GM12878 (cell line): ENCODE measurements at regions not wholly inside any gene's neighbourhood (a gene's known extent, or its start where the extent isn't known, plus 50 kb on each side); places are given as distances from the start of the nearest gene placed in this dataset.

Experiments
- ATAC-seq: fragments of 200-7000 bp; cut with Tn5 transposase; 3 replicates; pipeline ENCODE4 v1.9.1; 2020; ENCODE audit warnings: mild to moderate bottlenecking, moderate library complexity
- BruUV-seq: library from RNA; stranded (reverse); fragments of 400-500 nt; replicated peaks from 2 replicates; lab custom pipeline; 2021; lab: Mats Ljungman, UMichigan
- CTCF ChIA-PET: fragments of 300-600 bp; sonication (Branson Sonifier 250); formaldehyde crosslinking; extraction: SDS; loops from one replicate; lab custom pipeline; 2021; ENCODE audit warnings: inconsistent platforms; lab: Yijun Ruan, JAX
- POLR2A ChIA-PET: fragments of 350-600 bp; formaldehyde crosslinking; extraction: SDS; loops from one replicate; lab custom pipeline; 2021; ENCODE audit warnings: inconsistent platforms; lab: Charles Lee
- RAD21 ChIA-PET: fragments of 300-600 bp; sonication (Branson Sonifier 250); formaldehyde crosslinking; loops from one replicate; lab custom pipeline; 2023; ENCODE audit warnings: antibody characterized with exemption; ENCODE audit not compliant: unreplicated experiment; lab: Charles Lee
- SMC1A ChIA-PET: fragments of 300-600 bp; sonication (Branson Sonifier 250); formaldehyde crosslinking; loops from one replicate; lab custom pipeline; 2023; ENCODE audit not compliant: unreplicated experiment, uncharacterized antibody; lab: Charles Lee
- DNase-seq: peaks from one replicate; pipeline ENCODE4 v3.0.0-alpha.2; 2011; ENCODE audit warnings: low read depth, low spot score
- FAIRE-seq: peaks from 3 replicates; lab custom pipeline; 2011; peaks lifted over from hg19 to GRCh38; lab: Jason Lieb, UNC
- H2AFZ ChIP-seq: 2 replicates; pipeline ENCODE4 v1.6.0; 2011; ENCODE audit warnings: low read depth, low read length, control low read depth; ENCODE audit not compliant: control insufficient read depth
- H3K27ac ChIP-seq: 2 replicates; pipeline ENCODE4 v1.5.1; 2011; ENCODE audit warnings: control low read depth; ENCODE audit not compliant: control insufficient read depth, insufficient read depth
- H3K27me3 ChIP-seq, 2 experiments: replicated peaks in 1 of 2; 2 replicates each; pipeline versions ENCODE4 v1.6.0 to v1.6.1; 2011; ENCODE audit warnings: low read length in 1 of 2; ENCODE audit not compliant: control insufficient read depth in 2 of 2, insufficient read depth in 2 of 2
- H3K36me3 ChIP-seq, 2 experiments: 2 replicates each; pipeline ENCODE4 v1.5.1; 2011; ENCODE audit warnings: low read length in 1 of 2; ENCODE audit not compliant: control insufficient read depth in 2 of 2, insufficient read depth in 2 of 2
- H3K4me1 ChIP-seq: 2 replicates; pipeline ENCODE4 v1.6.1; 2011; ENCODE audit warnings: mild to moderate bottlenecking, low read length, moderate library complexity, mixed read lengths; ENCODE audit not compliant: control insufficient read depth, insufficient read depth
- H3K4me2 ChIP-seq: 2 replicates; pipeline ENCODE4 v1.6.0; 2011; ENCODE audit warnings: control low read depth; ENCODE audit not compliant: control insufficient read depth, insufficient read depth
- H3K4me3 ChIP-seq: fragments of 200-600 bp; sonication (generic); 2 replicates; pipeline ENCODE4 v1.5.1; 2016
- H3K79me2 ChIP-seq: 2 replicates; pipeline ENCODE4 v1.6.0; 2011; ENCODE audit warnings: low read length; ENCODE audit not compliant: control insufficient read depth, insufficient read depth
- H3K9ac ChIP-seq: 2 replicates; pipeline ENCODE4 v1.8.0; 2011; ENCODE audit warnings: low read length, control low read depth, mixed read lengths; ENCODE audit not compliant: control insufficient read depth, insufficient read depth
- H3K9me3 ChIP-seq: replicated peaks from 3 replicates; pipeline ENCODE4 v1.5.1; 2011; ENCODE audit warnings: mild to moderate bottlenecking, low read length; ENCODE audit not compliant: control insufficient read depth, insufficient read depth
- H4K20me1 ChIP-seq: 2 replicates; pipeline ENCODE4 v1.6.0; 2011; ENCODE audit not compliant: control insufficient read depth, insufficient read depth
- BCL11A ChIP-seq: IDR thresholded peaks from 2 replicates; pipeline ENCODE4 v1.6.1; 2011; ENCODE audit warnings: low read depth, low read length
- BMI1 ChIP-seq: fragments of 450-650 bp; IDR thresholded peaks from 2 replicates; pipeline ENCODE4 v1.6.1; 2016; ENCODE audit warnings: mild to moderate bottlenecking, moderate library complexity, borderline replicate concordance
- BRCA1 ChIP-seq: IDR thresholded peaks from 2 replicates; pipeline ENCODE4 v1.6.1; 2011; ENCODE audit warnings: low read depth, low read length, improper control_type of control experiment
- FOXK2 ChIP-seq: fragments of 450-650 bp; IDR thresholded peaks from 2 replicates; pipeline ENCODE4 v1.6.1; 2017; ENCODE audit warnings: mild to moderate bottlenecking, moderate library complexity
- HDAC2 ChIP-seq: fragments of 200-600 bp; sonication (generic); IDR thresholded peaks from 2 replicates; pipeline ENCODE4 v1.6.1; 2017
- NFYB ChIP-seq: IDR thresholded peaks from 2 replicates; pipeline ENCODE4 v1.6.1; 2011; ENCODE audit warnings: low read depth, mild to moderate bottlenecking, low read length, improper control_type of control experiment, moderate library complexity; ENCODE audit not compliant: insufficient read depth
- POU2F2 ChIP-seq: IDR thresholded peaks from 3 replicates; pipeline ENCODE4 v1.6.1; 2011; ENCODE audit warnings: low read depth, mild to moderate bottlenecking, low read length, borderline replicate concordance
- RELA ChIP-seq: fragments of 450-650 bp; IDR thresholded peaks from 2 replicates; pipeline ENCODE4 v1.8.0; 2014; ENCODE audit warnings: borderline replicate concordance; ENCODE audit not compliant: partially characterized antibody
- SIX5 ChIP-seq: IDR thresholded peaks from 2 replicates; pipeline ENCODE4 v1.6.1; 2011; ENCODE audit warnings: mild to moderate bottlenecking, low read depth, low read length, moderate library complexity; ENCODE audit not compliant: severe bottlenecking
- STAT1 ChIP-seq: fragments of 450-650 bp; conservative IDR thresholded peaks from 2 replicates; pipeline ENCODE4 v1.6.1; 2014; ENCODE audit warnings: antibody characterized with exemption, mild to moderate bottlenecking
- YBX1 ChIP-seq: fragments of 450-650 bp; IDR thresholded peaks from 2 replicates; pipeline ENCODE4 v1.6.1; 2016; ENCODE audit warnings: antibody characterized with exemption
- ZNF24 ChIP-seq: fragments of 450-650 bp; IDR thresholded peaks from 2 replicates; pipeline ENCODE4 v1.6.1; 2017; ENCODE audit warnings: antibody characterized with exemption, mild to moderate bottlenecking
- WGBS: methylation state at CpG from one replicate; pipeline ENCODE4 v1.1.6; 2016; ENCODE audit warnings: low lambda C conversion rate; ENCODE audit not compliant: insufficient replicate concordance, insufficient coverage; ENCODE audit errors: missing lambda C conversion rate; 5-methylcytosine and 5-hydroxymethylcytosine counted together
- in situ Hi-C: fragments of 300-500 bp; cut with MboI; formaldehyde crosslinking; loops from 9 replicates; pipeline ENCODE4 v1.14.3; 2018; ENCODE audit warnings: mixed read lengths
- intact Hi-C: fragments of 100-400 bp; cut with micrococcal nuclease; formaldehyde crosslinking; loops from one replicate; pipeline ENCODE4 v1.14.2; 2022; ENCODE audit not compliant: unreplicated experiment
- TF ChIP-seq, protein P1 (sequence below): fragments of 450-650 bp; IDR thresholded peaks from 2 replicates; pipeline ENCODE4 v1.6.1; 2017; ENCODE audit warnings: borderline replicate concordance
- TF ChIP-seq, protein P2 (sequence below): fragments of 150-350 bp; IDR thresholded peaks from 2 replicates; pipeline ENCODE4 v1.6.1; 2014; ENCODE audit warnings: mild to moderate bottlenecking, low read depth, low read length
- TF ChIP-seq, protein P3 (sequence below): IDR thresholded peaks from 2 replicates; pipeline ENCODE4 v1.6.1; 2011; ENCODE audit warnings: borderline replicate concordance, low read depth, mild to moderate bottlenecking, moderate library complexity, low read length; ENCODE audit not compliant: insufficient read depth, poor library complexity, severe bottlenecking
- TF ChIP-seq, protein P4 (sequence below): fragments of 450-650 bp; IDR thresholded peaks from 2 replicates; pipeline ENCODE4 v1.6.1; 2018; ENCODE audit warnings: borderline replicate concordance, mild to moderate bottlenecking; ENCODE audit not compliant: partially characterized antibody

DNA sequence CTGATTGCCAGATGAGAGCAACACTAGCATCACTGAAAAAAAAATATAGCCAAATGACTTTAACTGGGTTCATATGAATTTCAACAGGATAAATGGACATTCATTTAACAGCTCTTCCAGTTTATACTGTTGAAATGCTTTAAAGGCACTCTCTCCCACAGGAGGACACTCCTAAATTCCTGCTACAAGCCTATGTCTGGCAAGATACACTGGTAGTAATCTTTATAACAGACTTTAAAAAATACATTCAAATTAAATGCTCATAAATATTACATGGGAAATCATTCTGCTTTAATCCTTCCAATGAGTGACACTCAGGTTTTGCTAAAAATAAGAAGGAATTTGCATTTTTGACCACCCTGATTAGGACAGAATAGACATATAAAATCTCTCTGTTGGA, 526.7 kb upstream of the ADAMTS5 start (continued):
- TF ChIP-seq, protein P1, sequence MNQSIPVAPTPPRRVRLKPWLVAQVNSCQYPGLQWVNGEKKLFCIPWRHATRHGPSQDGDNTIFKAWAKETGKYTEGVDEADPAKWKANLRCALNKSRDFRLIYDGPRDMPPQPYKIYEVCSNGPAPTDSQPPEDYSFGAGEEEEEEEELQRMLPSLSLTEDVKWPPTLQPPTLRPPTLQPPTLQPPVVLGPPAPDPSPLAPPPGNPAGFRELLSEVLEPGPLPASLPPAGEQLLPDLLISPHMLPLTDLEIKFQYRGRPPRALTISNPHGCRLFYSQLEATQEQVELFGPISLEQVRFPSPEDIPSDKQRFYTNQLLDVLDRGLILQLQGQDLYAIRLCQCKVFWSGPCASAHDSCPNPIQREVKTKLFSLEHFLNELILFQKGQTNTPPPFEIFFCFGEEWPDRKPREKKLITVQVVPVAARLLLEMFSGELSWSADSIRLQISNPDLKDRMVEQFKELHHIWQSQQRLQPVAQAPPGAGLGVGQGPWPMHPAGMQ = no peak
- TF ChIP-seq BRCA1 (no peak), NFYB (no peak)
- TF ChIP-seq, protein P2, sequence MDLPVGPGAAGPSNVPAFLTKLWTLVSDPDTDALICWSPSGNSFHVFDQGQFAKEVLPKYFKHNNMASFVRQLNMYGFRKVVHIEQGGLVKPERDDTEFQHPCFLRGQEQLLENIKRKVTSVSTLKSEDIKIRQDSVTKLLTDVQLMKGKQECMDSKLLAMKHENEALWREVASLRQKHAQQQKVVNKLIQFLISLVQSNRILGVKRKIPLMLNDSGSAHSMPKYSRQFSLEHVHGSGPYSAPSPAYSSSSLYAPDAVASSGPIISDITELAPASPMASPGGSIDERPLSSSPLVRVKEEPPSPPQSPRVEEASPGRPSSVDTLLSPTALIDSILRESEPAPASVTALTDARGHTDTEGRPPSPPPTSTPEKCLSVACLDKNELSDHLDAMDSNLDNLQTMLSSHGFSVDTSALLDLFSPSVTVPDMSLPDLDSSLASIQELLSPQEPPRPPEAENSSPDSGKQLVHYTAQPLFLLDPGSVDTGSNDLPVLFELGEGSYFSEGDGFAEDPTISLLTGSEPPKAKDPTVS = no peak

DNA sequence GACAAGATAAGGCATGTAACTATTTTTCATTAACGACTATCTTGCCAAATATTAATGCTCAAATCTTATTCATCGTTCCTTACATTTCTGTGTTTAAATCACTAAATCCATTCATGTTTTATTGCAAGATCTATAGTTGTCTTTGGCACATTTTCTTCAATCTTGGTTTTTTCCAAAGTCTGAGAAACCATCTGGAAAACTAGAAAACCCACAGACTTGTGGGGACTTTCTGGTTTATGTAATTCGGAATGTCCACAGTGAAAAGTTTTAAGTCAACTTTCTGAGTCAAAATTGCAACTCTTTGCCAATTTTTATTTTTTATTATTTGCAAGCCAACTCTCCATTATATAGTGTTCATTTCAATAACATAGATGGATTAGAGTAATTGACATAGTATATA, 520.8 kb upstream of the ADAMTS5 start:
- Histone ChIP-seq H3K4me1 (no peaks in the 10 kb centered on the region), H3K4me3 (no peak overlapping the region), H2AFZ (no peak overlapping the region), H3K79me2 (no peaks in the 10 kb centered on the region), H4K20me1 (no peaks in the 10 kb centered on the region), H3K4me2 (no peak overlapping the region), H3K27me3 (no peaks in the 10 kb centered on the region), H3K9ac (no peak overlapping the region), H3K27ac (no peak overlapping the region), H3K9me3 (no peaks in the 10 kb centered on the region; the same call in 2 of the 3 replicates), H3K36me3 (no peaks in the 10 kb centered on the region)
- intact Hi-C loops (no loop called here), in situ Hi-C loops (no loop called here)
- no peak for FAIRE-seq
- TF ChIP-seq, protein P3, sequence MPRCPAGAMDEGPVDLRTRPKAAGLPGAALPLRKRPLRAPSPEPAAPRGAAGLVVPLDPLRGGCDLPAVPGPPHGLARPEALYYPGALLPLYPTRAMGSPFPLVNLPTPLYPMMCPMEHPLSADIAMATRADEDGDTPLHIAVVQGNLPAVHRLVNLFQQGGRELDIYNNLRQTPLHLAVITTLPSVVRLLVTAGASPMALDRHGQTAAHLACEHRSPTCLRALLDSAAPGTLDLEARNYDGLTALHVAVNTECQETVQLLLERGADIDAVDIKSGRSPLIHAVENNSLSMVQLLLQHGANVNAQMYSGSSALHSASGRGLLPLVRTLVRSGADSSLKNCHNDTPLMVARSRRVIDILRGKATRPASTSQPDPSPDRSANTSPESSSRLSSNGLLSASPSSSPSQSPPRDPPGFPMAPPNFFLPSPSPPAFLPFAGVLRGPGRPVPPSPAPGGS = no peak
- TF ChIP-seq SIX5 (no peak), RELA (no peak), YBX1 (no peak), HDAC2 (no peak), POU2F2 (no peak), ZNF24 (no peak), FOXK2 (no peak), BMI1 (no peak), STAT1 (no peak), BCL11A (no peak)
- TF ChIP-seq, protein P4, sequence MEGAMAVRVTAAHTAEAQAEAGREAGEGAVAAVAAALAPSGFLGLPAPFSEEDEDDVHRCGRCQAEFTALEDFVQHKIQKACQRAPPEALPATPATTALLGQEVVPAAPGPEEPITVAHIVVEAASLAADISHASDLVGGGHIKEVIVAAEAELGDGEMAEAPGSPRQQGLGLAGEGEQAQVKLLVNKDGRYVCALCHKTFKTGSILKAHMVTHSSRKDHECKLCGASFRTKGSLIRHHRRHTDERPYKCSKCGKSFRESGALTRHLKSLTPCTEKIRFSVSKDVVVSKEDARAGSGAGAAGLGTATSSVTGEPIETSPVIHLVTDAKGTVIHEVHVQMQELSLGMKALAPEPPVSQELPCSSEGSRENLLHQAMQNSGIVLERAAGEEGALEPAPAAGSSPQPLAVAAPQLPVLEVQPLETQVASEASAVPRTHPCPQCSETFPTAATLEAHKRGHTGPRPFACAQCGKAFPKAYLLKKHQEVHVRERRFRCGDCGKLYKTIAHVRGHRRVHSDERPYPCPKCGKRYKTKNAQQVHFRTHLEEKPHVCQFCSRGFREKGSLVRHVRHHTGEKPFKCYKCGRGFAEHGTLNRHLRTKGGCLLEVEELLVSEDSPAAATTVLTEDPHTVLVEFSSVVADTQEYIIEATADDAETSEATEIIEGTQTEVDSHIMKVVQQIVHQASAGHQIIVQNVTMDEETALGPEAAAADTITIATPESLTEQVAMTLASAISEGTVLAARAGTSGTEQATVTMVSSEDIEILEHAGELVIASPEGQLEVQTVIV = no peak
- ATAC-seq = no peak
- DNase-seq = no peak
- ChIA-PET SMC1A (no interaction called here), CTCF (no interaction called here), RAD21 (no interaction called here), POLR2A (no interaction called here)
- BruUV-seq = no TSS peak
- WGBS = 2% methylated on average over 3 of the region's 3 CpGs
